ENCODE measurements at regions not wholly inside any gene's neighbourhood (a gene's known extent, or its start where the extent isn't known, plus 50 kb on each side); places are given as distances from the start of the nearest gene placed in this dataset.

DNA sequence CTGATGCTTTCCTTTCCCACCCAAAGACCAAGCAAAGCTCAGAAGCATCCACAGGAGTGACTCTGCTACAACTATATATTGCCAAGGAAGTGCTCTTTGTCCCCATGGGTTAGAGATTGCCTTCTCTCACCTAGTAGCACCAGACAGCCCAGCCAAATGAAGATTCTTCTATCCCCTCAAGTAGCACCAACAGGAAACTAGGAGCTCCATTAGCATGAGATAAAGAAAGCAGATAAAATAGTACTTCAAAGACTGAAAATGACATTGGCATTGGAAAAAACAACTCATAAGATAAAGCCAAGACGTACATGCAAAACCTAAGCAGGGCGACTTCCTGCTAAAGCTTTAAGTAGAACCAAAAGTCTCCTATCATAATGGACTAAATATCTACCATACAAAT, 871.5 kb downstream of the AMY1C start:
- Histone ChIP-seq H3K36me3 (no peaks in the 10 kb centered on the region), H3K4me1 (no peaks in the 10 kb centered on the region), H3K9me3 (peaks cover 2 to 39% (median 21%) of the 10 kb centered on the region in 8 donors), H3K27ac (no peak overlapping the region), H3K27me3 (replicated peaks in 1 of 7) (no peaks in the 10 kb centered on the region), H3K4me3 (no peak overlapping the region)
- 88 to 94% (median 91%) methylated on average over 2 of the region's 2 CpGs for WGBS, 5 donors
- intact Hi-C loops (cut with DNase I; ENCODE audit: low total_unique reads) = no loop called here
- TF ChIP-seq, protein P1, sequence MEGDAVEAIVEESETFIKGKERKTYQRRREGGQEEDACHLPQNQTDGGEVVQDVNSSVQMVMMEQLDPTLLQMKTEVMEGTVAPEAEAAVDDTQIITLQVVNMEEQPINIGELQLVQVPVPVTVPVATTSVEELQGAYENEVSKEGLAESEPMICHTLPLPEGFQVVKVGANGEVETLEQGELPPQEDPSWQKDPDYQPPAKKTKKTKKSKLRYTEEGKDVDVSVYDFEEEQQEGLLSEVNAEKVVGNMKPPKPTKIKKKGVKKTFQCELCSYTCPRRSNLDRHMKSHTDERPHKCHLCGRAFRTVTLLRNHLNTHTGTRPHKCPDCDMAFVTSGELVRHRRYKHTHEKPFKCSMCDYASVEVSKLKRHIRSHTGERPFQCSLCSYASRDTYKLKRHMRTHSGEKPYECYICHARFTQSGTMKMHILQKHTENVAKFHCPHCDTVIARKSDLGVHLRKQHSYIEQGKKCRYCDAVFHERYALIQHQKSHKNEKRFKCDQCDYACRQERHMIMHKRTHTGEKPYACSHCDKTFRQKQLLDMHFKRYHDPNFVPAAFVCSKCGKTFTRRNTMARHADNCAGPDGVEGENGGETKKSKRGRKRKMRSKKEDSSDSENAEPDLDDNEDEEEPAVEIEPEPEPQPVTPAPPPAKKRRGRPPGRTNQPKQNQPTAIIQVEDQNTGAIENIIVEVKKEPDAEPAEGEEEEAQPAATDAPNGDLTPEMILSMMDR (IDR thresholded peaks at IDR 0.05 in 8 of 11, conservative IDR thresholded peaks at IDR 0.05 in 3 of 11) = no peak
- TF ChIP-seq POLR2A (IDR thresholded peaks at IDR 0.05) (no peak), POLR2AphosphoS5 (IDR thresholded peaks at IDR 0.05) (no peak)
- no peak for DNase-seq

DNA sequence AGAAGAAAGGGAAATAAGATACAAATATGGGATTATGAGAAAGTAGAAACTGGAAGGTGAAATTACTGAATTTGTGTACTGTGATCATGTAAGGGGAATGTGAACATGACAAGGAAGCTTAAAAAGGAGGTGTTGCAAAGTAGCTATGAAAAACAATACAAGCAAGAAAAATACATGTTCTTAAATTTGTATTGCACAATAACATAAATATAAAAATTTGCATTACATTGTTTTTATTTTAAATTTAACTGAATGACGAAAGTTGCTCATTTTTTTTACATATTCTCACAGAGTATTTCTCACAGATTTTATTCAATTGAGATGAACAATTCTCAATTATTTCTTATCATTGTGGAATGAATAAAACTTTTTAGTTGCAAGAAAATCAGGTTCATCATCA, 874.8 kb downstream of the AMY1C start:
- no peak for TF ChIP-seq POLR2AphosphoS5 (IDR thresholded peaks at IDR 0.05)
- Histone ChIP-seq H3K36me3 (no peaks in the 10 kb centered on the region), H3K4me1 (no peaks in the 10 kb centered on the region), H3K27ac (no peak overlapping the region), H3K4me3 (no peak overlapping the region), H3K27me3 (replicated peaks in 1 of 7) (no peaks in the 10 kb centered on the region), H3K9me3 (peaks cover 0 to 12% (median 0%) of the 10 kb centered on the region in 8 donors)
- 68 to 81% (median 77%) methylated on average over 1 of the region's 1 CpG for WGBS, 5 donors
- intact Hi-C loops (cut with DNase I; ENCODE audit: low total_unique reads) = no loop called here
- DNase-seq = no peak

DNA sequence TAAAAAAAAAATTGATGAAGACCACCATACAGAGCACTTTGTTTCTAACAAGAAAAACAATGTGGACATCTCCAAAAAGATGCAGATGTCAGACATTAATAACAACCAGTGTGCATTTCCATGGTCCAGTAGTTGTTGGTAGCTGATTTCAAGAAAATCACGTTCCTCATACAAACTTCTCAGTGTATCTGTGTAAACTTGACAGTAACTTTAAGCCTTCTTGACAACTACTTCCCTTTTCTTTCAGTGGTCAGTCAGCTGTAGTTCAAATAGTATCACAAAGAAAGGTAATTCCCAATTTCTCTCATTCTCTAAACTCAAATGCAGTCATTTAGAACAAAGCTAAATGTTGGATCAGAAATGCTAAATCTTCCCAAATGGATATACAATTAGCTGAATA, 879.9 kb downstream of the AMY1C start:
- no peak for DNase-seq
- H3K27me3 ChIP-seq (replicated peaks in 1 of 7) = no peaks in the 10 kb centered on the region
- H3K4me1 ChIP-seq = no peaks in the 10 kb centered on the region
- TF ChIP-seq, protein P1 (IDR thresholded peaks at IDR 0.05 in 8 of 11, conservative IDR thresholded peaks at IDR 0.05 in 3 of 11) = no peak
- no peak overlapping the region for H3K4me3 ChIP-seq
- no peaks in the 10 kb centered on the region for H3K36me3 ChIP-seq
- WGBS, 5 donors = 13 to 24% (median 18%) methylated on average over 1 of the region's 1 CpG
- intact Hi-C loops (cut with DNase I; ENCODE audit: low total_unique reads) = no loop called here
- H3K27ac ChIP-seq = no peak overlapping the region
- H3K9me3 ChIP-seq = no peaks in the 10 kb centered on the region

DNA sequence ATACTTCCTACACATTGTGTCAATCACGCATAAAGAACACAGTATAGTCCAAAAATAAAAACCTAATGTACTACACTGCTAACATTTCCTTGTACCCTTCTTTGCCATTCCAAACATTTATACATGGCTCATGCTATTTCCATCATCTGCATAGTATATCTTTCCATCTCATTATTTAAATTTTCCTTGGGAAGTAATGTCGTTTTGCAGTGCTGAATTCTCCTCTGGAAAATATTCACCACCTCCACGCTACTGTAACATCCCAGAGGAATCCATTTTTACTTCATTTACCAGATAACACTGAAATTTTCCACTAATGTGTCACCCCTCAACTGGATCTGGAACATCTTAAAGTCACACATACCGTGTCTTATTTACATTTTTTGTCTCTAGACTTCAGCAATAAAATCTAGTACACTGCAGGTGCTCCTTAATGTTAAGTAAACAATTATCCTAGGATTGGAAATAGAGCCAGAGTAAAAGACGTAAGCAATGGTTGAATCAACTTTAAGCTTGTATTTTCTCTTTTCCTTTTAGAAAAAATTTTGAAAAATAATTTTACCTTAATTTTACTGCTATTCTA, 881.0 kb downstream of the AMY1C start:
- no peaks in the 10 kb centered on the region for H3K36me3 ChIP-seq
- TF ChIP-seq POLR2AphosphoS5 (IDR thresholded peaks at IDR 0.05) = no peak
- TF ChIP-seq POLR2A (IDR thresholded peaks at IDR 0.05) = no peak
- TF ChIP-seq, protein P1 (IDR thresholded peaks at IDR 0.05 in 8 of 11, conservative IDR thresholded peaks at IDR 0.05 in 3 of 11) = no peak
- H3K27me3 ChIP-seq (replicated peaks in 1 of 7) = no peaks in the 10 kb centered on the region
- no peak overlapping the region for H3K4me3 ChIP-seq
- H3K4me1 ChIP-seq = no peaks in the 10 kb centered on the region
- H3K9me3 ChIP-seq = no peaks in the 10 kb centered on the region
- intact Hi-C loops (cut with DNase I; ENCODE audit: low total_unique reads) = no loop called here
- H3K27ac ChIP-seq = no peak overlapping the region
- WGBS, 5 donors = 65 to 78% (median 75%) methylated on average over 5 of the region's 5 CpGs
- no peak for DNase-seq

DNA sequence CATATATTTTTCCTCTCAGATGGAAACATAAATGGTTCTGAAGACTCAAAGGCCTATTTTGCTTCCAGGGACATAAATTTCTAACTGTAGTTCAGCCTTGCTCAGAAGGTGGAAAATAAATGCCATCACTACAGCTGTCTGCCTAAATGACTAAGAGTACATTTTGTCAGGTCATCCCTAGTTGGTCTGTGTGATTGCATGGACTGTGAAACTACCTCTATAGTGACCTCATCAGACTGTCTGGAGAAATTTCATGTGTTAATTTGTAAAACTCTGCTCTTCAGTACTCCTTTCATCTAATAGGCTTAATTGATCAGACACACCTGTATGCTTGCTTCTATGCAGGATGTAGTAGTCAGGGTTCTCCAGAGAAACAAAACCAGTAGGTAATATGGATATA, 886.9 kb downstream of the AMY1C start:
- Histone ChIP-seq H3K27ac (no peak overlapping the region), H3K9me3 (no peaks in the 10 kb centered on the region), H3K36me3 (no peaks in the 10 kb centered on the region), H3K27me3 (replicated peaks in 1 of 7) (no peaks in the 10 kb centered on the region), H3K4me3 (no peak overlapping the region), H3K4me1 (no peaks in the 10 kb centered on the region)
- intact Hi-C loops (cut with DNase I; ENCODE audit: low total_unique reads) = no loop called here
- no peak for TF ChIP-seq POLR2A (IDR thresholded peaks at IDR 0.05)
- TF ChIP-seq, protein P1 (IDR thresholded peaks at IDR 0.05 in 8 of 11, conservative IDR thresholded peaks at IDR 0.05 in 3 of 11) = no peak
- no peak for DNase-seq
